PC-9 (cell line): ENCODE measurements at regions not wholly inside any gene's neighbourhood (a gene's known extent, or its start where the extent isn't known, plus 50 kb on each side); places are given as distances from the start of the nearest gene placed in this dataset.

Experiments used
- EZH2 ChIP-seq: fragments of 200-600 bp; sonication (generic); IDR thresholded peaks from 2 replicates; pipeline ENCODE4 v1.8.0; 2017; ENCODE audit warnings: antibody characterized with exemption, low read depth
- TF ChIP-seq, protein P1 (sequence below): fragments of 200-600 bp; sonication (generic); conservative IDR thresholded peaks from 2 replicates; pipeline ENCODE4 v1.6.1; 2017; ENCODE audit warnings: mixed run types, antibody characterized with exemption, mild to moderate bottlenecking, moderate library complexity

DNA sequence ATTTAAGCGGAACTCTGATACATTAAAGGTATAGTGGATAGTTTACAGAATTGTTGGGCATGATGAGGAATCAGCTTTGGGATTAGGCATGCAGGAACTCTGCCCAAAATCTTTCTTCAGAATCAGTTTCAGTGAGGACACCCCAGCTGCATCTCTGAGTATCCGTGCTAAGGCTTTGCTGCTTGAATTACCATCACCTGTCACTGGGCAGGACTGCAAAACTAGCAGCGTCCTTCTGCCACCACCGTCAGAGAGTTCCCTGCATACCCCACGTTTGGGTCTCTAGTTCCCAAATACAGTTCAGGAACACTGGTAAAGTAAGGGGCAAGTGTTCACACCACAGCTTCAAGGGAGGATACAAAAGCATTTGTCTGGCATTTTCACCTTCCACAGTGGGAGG lies 164.6 kb upstream of the ARHGEF26 start:
- no peak for TF ChIP-seq EZH2
- TF ChIP-seq, protein P1, sequence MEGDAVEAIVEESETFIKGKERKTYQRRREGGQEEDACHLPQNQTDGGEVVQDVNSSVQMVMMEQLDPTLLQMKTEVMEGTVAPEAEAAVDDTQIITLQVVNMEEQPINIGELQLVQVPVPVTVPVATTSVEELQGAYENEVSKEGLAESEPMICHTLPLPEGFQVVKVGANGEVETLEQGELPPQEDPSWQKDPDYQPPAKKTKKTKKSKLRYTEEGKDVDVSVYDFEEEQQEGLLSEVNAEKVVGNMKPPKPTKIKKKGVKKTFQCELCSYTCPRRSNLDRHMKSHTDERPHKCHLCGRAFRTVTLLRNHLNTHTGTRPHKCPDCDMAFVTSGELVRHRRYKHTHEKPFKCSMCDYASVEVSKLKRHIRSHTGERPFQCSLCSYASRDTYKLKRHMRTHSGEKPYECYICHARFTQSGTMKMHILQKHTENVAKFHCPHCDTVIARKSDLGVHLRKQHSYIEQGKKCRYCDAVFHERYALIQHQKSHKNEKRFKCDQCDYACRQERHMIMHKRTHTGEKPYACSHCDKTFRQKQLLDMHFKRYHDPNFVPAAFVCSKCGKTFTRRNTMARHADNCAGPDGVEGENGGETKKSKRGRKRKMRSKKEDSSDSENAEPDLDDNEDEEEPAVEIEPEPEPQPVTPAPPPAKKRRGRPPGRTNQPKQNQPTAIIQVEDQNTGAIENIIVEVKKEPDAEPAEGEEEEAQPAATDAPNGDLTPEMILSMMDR, result no peak
